WTC11 (cell line): ENCODE measurements at regions not wholly inside any gene's neighbourhood (a gene's known extent, or its start where the extent isn't known, plus 50 kb on each side); places are given as distances from the start of the nearest gene placed in this dataset.

Source experiments
- ATAC-seq: fragments of 200-7000 bp; cut with Tn5 transposase; 2 replicates; pipeline ENCODE4 v1.10.0; 2021; ENCODE audit warnings: mild to moderate bottlenecking, moderate library complexity
- CTCF ChIA-PET: fragments of 300-600 bp; sonication (Branson Sonifier 250); formaldehyde crosslinking; loops from one replicate; lab custom pipeline; 2021; ENCODE audit warnings: antibody characterized with exemption; lab: Charles Lee
- POLR2A ChIA-PET: fragments of 350-600 bp; sonication (Branson Sonifier 250); formaldehyde crosslinking; loops from one replicate; lab custom pipeline; 2021; ENCODE audit warnings: antibody characterized with exemption; lab: Charles Lee
- DNase-seq: peaks from one replicate; pipeline ENCODE4 v3.0.0; 2021; ENCODE audit warnings: low spot score
- H3K27ac Mint-ChIP-seq: 2 replicates; pipeline ENCODE4 v1.8.0; 2021; ENCODE audit warnings: mixed read lengths
- H3K27me3 Mint-ChIP-seq: 2 replicates; pipeline ENCODE4 v1.8.0; 2021; ENCODE audit warnings: low read depth, mild to moderate bottlenecking, moderate library complexity, mixed read lengths
- H3K36me3 Mint-ChIP-seq: 2 replicates; pipeline ENCODE4 v1.8.0; 2021; ENCODE audit warnings: mixed read lengths
- H3K4me1 Mint-ChIP-seq: 2 replicates; pipeline ENCODE4 v1.8.0; 2022; ENCODE audit warnings: mixed read lengths
- H3K4me3 Mint-ChIP-seq: 2 replicates; pipeline ENCODE4 v1.8.0; 2021; ENCODE audit warnings: mild to moderate bottlenecking, moderate library complexity, mixed read lengths
- H3K9me3 Mint-ChIP-seq: 2 replicates; pipeline ENCODE4 v1.8.0; 2021; ENCODE audit warnings: mixed read lengths
- AR ChIP-seq: fragments of 250-450 bp; sonication (Bioruptor Pico); IDR thresholded peaks from 2 replicates; pipeline ENCODE4 v1.9.0; 2021; ENCODE audit warnings: mild to moderate bottlenecking
- CBFB ChIP-seq: sonication (generic); formaldehyde crosslinking; IDR thresholded peaks from 2 replicates; pipeline ENCODE4 v1.8.1; 2022; ENCODE audit warnings: mild to moderate bottlenecking, low read depth, missing genetic modification reagents
- CREB1 ChIP-seq: sonication (generic); formaldehyde crosslinking; IDR thresholded peaks from 2 replicates; pipeline ENCODE4 v1.8.0; 2023; ENCODE audit warnings: mild to moderate bottlenecking, missing genetic modification reagents
- ESRRA ChIP-seq: sonication (generic); formaldehyde crosslinking; IDR thresholded peaks from 2 replicates; pipeline ENCODE4 v1.8.1; 2022; ENCODE audit warnings: mild to moderate bottlenecking, missing genetic modification reagents, borderline replicate concordance
- FOXJ3 ChIP-seq: sonication (generic); formaldehyde crosslinking; IDR thresholded peaks from 2 replicates; pipeline ENCODE4 v1.9.0; 2021; ENCODE audit warnings: missing genetic modification reagents, mild to moderate bottlenecking, borderline replicate concordance
- HMGA2 ChIP-seq: fragments of 250-450 bp; sonication (Bioruptor Pico); IDR thresholded peaks from 2 replicates; pipeline ENCODE4 v1.4.0; 2021; ENCODE audit warnings: mild to moderate bottlenecking, moderate library complexity
- JAZF1 ChIP-seq: fragments of 250-450 bp; sonication (Bioruptor Pico); IDR thresholded peaks from 2 replicates; pipeline ENCODE4 v1.9.0; 2021; ENCODE audit warnings: moderate library complexity, mild to moderate bottlenecking, inconsistent platforms
- MYBL2 ChIP-seq: sonication (generic); formaldehyde crosslinking; IDR thresholded peaks from 2 replicates; pipeline ENCODE4 v1.8.1; 2023; ENCODE audit warnings: mild to moderate bottlenecking, moderate library complexity, missing genetic modification reagents
- NR3C1 ChIP-seq: sonication (generic); formaldehyde crosslinking; conservative IDR thresholded peaks from 2 replicates; pipeline ENCODE4 v1.8.1; 2023; ENCODE audit warnings: low read depth, mild to moderate bottlenecking, missing genetic modification reagents
- RORB ChIP-seq: fragments of 250-450 bp; sonication (Bioruptor Pico); IDR thresholded peaks from 2 replicates; pipeline ENCODE4 v1.9.0; 2021; ENCODE audit warnings: mild to moderate bottlenecking
- SOX15 ChIP-seq: fragments of 250-450 bp; sonication (Bioruptor Pico); IDR thresholded peaks from 2 replicates; pipeline ENCODE4 v1.9.0; 2021; ENCODE audit warnings: mild to moderate bottlenecking
- TCF7 ChIP-seq: sonication (generic); formaldehyde crosslinking; IDR thresholded peaks from 2 replicates; pipeline ENCODE4 v1.8.0; 2022; ENCODE audit warnings: mild to moderate bottlenecking, low read depth, missing genetic modification reagents, moderate library complexity
- TEAD4 ChIP-seq: sonication (generic); formaldehyde crosslinking; IDR thresholded peaks from 2 replicates; pipeline ENCODE4 v1.8.0; 2022; ENCODE audit warnings: mild to moderate bottlenecking, missing genetic modification reagents
- TP53 ChIP-seq: sonication (generic); formaldehyde crosslinking; IDR thresholded peaks from 2 replicates; pipeline ENCODE4 v1.8.1; 2023; ENCODE audit warnings: mild to moderate bottlenecking, missing genetic modification reagents
- ZMAT4 ChIP-seq: fragments of 250-450 bp; sonication (Bioruptor Pico); IDR thresholded peaks from 2 replicates; pipeline ENCODE4 v1.9.0; 2021; ENCODE audit warnings: mild to moderate bottlenecking
- ZNF281 ChIP-seq: sonication (generic); formaldehyde crosslinking; IDR thresholded peaks from 2 replicates; pipeline ENCODE4 v1.8.0; 2023; ENCODE audit warnings: mild to moderate bottlenecking, missing genetic modification reagents
- ZNF425 ChIP-seq: fragments of 250-450 bp; sonication (Bioruptor Pico); conservative IDR thresholded peaks from 2 replicates; pipeline ENCODE4 v1.9.0; 2021; ENCODE audit warnings: mild to moderate bottlenecking
- ZNF671 ChIP-seq: fragments of 250-450 bp; sonication (Bioruptor Pico); IDR thresholded peaks from 2 replicates; pipeline ENCODE4 v1.8.0; 2021; ENCODE audit warnings: mild to moderate bottlenecking
- TF ChIP-seq, protein P1 (sequence below): sonication (generic); formaldehyde crosslinking; IDR thresholded peaks from 2 replicates; pipeline ENCODE4 v1.8.1; 2023; ENCODE audit warnings: mild to moderate bottlenecking, missing genetic modification reagents
- TF ChIP-seq, protein P2 (sequence below): sonication (generic); formaldehyde crosslinking; IDR thresholded peaks from 2 replicates; pipeline ENCODE4 v1.8.0; 2022; ENCODE audit warnings: mild to moderate bottlenecking, missing genetic modification reagents

DNA sequence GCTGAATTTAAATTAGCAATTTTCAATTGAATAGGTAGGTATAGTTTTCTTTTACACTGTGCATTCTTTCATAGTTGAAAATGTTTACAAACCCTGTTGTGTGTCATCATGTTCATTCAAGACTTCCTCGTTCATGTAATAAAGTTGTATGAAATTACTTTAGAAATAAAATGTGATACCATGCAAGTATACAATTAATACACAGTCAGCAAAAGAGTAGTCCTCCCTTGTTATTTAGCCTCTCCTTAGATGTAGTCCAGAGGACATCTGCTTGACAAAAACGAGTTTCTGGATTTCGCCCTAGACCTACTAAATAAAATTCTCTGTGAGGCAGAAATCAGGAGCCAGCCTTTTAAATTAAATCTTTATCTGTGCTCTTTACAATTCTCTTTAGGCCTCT is 231.6 kb downstream of the CXXC4 start (continued):
- TF ChIP-seq SOX15 (no peak), CBFB (no peak)
- TF ChIP-seq, all 79 proteins: peak for 0

DNA sequence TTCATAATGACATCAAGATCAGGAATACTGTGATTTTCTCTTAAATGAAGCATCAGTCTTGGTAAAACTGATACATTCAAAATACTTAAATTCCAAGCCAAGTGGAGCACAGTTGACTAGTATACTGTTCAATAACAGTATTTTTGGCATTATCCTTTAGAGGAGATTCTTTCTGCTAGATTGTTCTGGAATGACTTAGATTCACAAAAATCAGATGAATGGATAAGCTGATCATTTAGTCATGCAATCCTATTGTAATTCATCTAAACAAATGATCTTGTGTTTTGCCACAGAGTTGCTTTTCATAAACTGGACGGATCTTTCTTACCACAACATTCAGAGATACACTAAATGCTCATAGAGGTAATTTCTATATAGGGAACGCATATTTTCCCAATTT is 232.0 kb downstream of the CXXC4 start:
- Mint-ChIP-seq H3K9me3 (no peaks in the 10 kb centered on the region), H3K27me3 (no peaks in the 10 kb centered on the region), H3K4me3 (no peak overlapping the region), H3K4me1 (no peaks in the 10 kb centered on the region), H3K27ac (no peak overlapping the region), H3K36me3 (no peaks in the 10 kb centered on the region)
- CTCF ChIA-PET: no interaction called here
- ATAC-seq (no peak), DNase-seq (no peak)
- POLR2A ChIA-PET: no interaction called here
- TF ChIP-seq, protein P1, sequence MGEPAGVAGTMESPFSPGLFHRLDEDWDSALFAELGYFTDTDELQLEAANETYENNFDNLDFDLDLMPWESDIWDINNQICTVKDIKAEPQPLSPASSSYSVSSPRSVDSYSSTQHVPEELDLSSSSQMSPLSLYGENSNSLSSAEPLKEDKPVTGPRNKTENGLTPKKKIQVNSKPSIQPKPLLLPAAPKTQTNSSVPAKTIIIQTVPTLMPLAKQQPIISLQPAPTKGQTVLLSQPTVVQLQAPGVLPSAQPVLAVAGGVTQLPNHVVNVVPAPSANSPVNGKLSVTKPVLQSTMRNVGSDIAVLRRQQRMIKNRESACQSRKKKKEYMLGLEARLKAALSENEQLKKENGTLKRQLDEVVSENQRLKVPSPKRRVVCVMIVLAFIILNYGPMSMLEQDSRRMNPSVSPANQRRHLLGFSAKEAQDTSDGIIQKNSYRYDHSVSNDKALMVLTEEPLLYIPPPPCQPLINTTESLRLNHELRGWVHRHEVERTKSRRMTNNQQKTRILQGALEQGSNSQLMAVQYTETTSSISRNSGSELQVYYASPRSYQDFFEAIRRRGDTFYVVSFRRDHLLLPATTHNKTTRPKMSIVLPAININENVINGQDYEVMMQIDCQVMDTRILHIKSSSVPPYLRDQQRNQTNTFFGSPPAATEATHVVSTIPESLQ: no peak
- TF ChIP-seq, protein P2, sequence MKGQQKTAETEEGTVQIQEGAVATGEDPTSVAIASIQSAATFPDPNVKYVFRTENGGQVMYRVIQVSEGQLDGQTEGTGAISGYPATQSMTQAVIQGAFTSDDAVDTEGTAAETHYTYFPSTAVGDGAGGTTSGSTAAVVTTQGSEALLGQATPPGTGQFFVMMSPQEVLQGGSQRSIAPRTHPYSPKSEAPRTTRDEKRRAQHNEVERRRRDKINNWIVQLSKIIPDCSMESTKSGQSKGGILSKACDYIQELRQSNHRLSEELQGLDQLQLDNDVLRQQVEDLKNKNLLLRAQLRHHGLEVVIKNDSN: no peak
- TF ChIP-seq ZNF281 (CRISPR knock-in tag): no peak
- no peak for TF ChIP-seq ZNF425 (CRISPR knock-in tag)
- TF ChIP-seq FOXJ3: no peak
- no peak for TF ChIP-seq ESRRA (CRISPR knock-in tag)
- no peak for TF ChIP-seq ZMAT4 (CRISPR knock-in tag)
- TF ChIP-seq CREB1: no peak
- TF ChIP-seq HMGA2 (CRISPR knock-in tag): no peak
- no peak for TF ChIP-seq ZNF671 (CRISPR knock-in tag)
- TF ChIP-seq MYBL2: no peak

- Mint-ChIP-seq H3K4me1 (peaks cover 14% of the 10 kb centered on the region), H3K27ac (no peak overlapping the region), H3K27me3 (no peaks in the 10 kb centered on the region; the same call in none of the 2 replicates), H3K36me3 (no peaks in the 10 kb centered on the region), H3K9me3 (peaks cover 41% of the 10 kb centered on the region), H3K4me3 (no peak overlapping the region)
- ChIA-PET CTCF (no interaction called here), POLR2A (no interaction called here)
- ATAC-seq (peak; percentile 34; the same call in 1 of the 2 replicates), DNase-seq (no peak)
- TF ChIP-seq AR (CRISPR knock-in tag) (no peak), JAZF1 (CRISPR knock-in tag) (no peak), TP53 (CRISPR knock-in tag) (no peak), TCF7 (CRISPR knock-in tag) (no peak), NR3C1 (CRISPR knock-in tag) (no peak), MYBL2 (no peak), TEAD4 (no peak), RORB (CRISPR knock-in tag) (no peak), CBFB (no peak)
- TF ChIP-seq, protein P1: no peak
These were observed 246.0 kb downstream of the CXXC4 start for GRCh38 chr4:104248726-104249125.
